ENCODE measurements at regions not wholly inside any gene's neighbourhood (a gene's known extent, or its start where the extent isn't known, plus 50 kb on each side); places are given as distances from the start of the nearest gene placed in this dataset.

- TF ChIP-seq, protein P1, sequence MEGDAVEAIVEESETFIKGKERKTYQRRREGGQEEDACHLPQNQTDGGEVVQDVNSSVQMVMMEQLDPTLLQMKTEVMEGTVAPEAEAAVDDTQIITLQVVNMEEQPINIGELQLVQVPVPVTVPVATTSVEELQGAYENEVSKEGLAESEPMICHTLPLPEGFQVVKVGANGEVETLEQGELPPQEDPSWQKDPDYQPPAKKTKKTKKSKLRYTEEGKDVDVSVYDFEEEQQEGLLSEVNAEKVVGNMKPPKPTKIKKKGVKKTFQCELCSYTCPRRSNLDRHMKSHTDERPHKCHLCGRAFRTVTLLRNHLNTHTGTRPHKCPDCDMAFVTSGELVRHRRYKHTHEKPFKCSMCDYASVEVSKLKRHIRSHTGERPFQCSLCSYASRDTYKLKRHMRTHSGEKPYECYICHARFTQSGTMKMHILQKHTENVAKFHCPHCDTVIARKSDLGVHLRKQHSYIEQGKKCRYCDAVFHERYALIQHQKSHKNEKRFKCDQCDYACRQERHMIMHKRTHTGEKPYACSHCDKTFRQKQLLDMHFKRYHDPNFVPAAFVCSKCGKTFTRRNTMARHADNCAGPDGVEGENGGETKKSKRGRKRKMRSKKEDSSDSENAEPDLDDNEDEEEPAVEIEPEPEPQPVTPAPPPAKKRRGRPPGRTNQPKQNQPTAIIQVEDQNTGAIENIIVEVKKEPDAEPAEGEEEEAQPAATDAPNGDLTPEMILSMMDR (IDR thresholded peaks at IDR 0.05; ENCODE audit: low read depth, low read length), result no peak
- no peak overlapping the region for H3K4me3 ChIP-seq (replicated peaks in 1 of 2; ENCODE audit: low read depth in 2 of 2, low read length in 2 of 2)
- peak in 1 of 2 donors; percentile 0 for DNase-seq (ENCODE audit: low read depth in 2 of 2)
These were observed 535.1 kb downstream of the NLGN4Y start for GRCh38 chrY:15059478-15059877.

DNA sequence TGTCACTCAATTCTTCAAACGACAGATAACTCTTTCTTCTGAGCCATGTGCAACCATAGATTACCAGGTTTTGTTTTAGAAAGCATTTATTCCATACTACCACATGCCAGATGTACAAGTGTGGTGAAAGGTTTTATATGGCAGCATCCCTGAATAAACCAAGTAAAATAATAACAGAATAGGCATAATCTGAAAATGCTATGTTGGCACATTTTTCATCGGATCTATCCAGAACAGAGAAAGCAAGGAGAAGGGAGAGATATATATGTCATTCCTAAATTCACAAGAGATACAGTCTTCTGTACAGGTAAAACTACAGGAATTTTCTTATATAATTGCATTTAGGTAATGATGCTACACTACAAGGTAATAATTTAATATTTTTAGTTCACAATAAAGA lies 547.8 kb downstream of the NLGN4Y start:
- no peak for DNase-seq (ENCODE audit: low read depth in 2 of 2)
- TF ChIP-seq, protein P1 (IDR thresholded peaks at IDR 0.05; ENCODE audit: low read depth, low read length), result no peak
- no peak overlapping the region for H3K4me3 ChIP-seq (replicated peaks in 1 of 2; ENCODE audit: low read depth in 2 of 2, low read length in 2 of 2)

DNA sequence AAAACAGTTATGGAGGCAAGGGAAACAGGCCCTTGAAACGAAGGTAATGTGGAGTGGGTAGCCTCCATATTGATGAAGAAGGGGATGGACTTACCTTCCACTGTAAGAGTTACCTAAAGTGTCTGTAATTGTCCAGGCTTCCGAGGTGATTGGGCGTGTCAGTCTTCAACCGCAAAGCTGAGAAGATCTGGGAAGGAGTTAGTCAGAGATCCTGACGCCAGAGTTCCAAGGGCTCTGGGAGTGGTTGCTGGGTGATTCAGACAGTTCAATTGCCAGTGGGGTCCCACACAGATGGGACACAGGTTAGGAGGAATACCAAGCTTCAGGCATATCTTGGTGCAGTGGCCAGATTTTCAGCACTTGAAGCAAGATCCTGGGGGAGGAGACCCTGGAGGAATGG lies 577.0 kb downstream of the NLGN4Y start:
- TF ChIP-seq, protein P1 (IDR thresholded peaks at IDR 0.05; ENCODE audit: low read depth, low read length), result no peak
- H3K4me3 ChIP-seq (replicated peaks in 1 of 2; ENCODE audit: low read depth in 2 of 2, low read length in 2 of 2), result no peak overlapping the region
- no peak for DNase-seq (ENCODE audit: low read depth in 2 of 2)

Data from cardiac fibroblast (primary cell).